Loucy (cell line): ENCODE measurements at regions not wholly inside any gene's neighbourhood (a gene's known extent, or its start where the extent isn't known, plus 50 kb on each side); places are given as distances from the start of the nearest gene placed in this dataset.

ENCODE experiments used
- H2AFZ ChIP-seq: fragments of 200-600 bp; sonication (generic); 2 replicates; pipeline ENCODE4 v1.6.0; 2016; ENCODE audit warnings: antibody characterized with exemption, mild to moderate bottlenecking, low read length, moderate library complexity
- H3F3A ChIP-seq: fragments of 200-600 bp; 2 replicates; pipeline ENCODE4 v1.6.0; 2016; ENCODE audit warnings: antibody characterized with exemption, low read depth, mild to moderate bottlenecking
- H3K27me3 ChIP-seq: fragments of 200-600 bp; sonication (generic); 2 replicates; pipeline ENCODE4 v1.6.1; 2014; ENCODE audit warnings: low read length, mild to moderate bottlenecking; ENCODE audit not compliant: insufficient read depth, poor library complexity, severe bottlenecking
- H3K36me3 ChIP-seq: fragments of 200-600 bp; sonication (generic); 2 replicates; pipeline ENCODE4 v1.6.1; 2016; ENCODE audit warnings: low read length; ENCODE audit not compliant: insufficient read depth
- H3K4me1 ChIP-seq: fragments of 200-600 bp; sonication (generic); 2 replicates; pipeline ENCODE4 v1.5.1; 2014; ENCODE audit warnings: low read length, mild to moderate bottlenecking; ENCODE audit not compliant: insufficient read depth, poor library complexity, severe bottlenecking
- H3K4me2 ChIP-seq: fragments of 200-600 bp; sonication (generic); 2 replicates; pipeline ENCODE4 v1.6.0; 2014; ENCODE audit warnings: antibody characterized with exemption, low read length, low read depth, mild to moderate bottlenecking; ENCODE audit not compliant: poor library complexity, severe bottlenecking
- H3K4me3 ChIP-seq: fragments of 200-600 bp; sonication (generic); 2 replicates; pipeline ENCODE4 v1.5.1; 2014; ENCODE audit warnings: low read length, mild to moderate bottlenecking, mixed read lengths; ENCODE audit not compliant: poor library complexity, severe bottlenecking
- H3K79me2 ChIP-seq: fragments of 200-600 bp; sonication (generic); 2 replicates; pipeline ENCODE4 v1.6.1; 2014; ENCODE audit warnings: low read length; ENCODE audit not compliant: insufficient read depth
- H3K9ac ChIP-seq: fragments of 200-600 bp; sonication (generic); 2 replicates; pipeline ENCODE4 v1.6.0; 2014; ENCODE audit warnings: mild to moderate bottlenecking, low read depth, low read length, moderate library complexity; ENCODE audit not compliant: poor library complexity, severe bottlenecking
- H3K9me2 ChIP-seq: fragments of 200-600 bp; sonication (generic); replicated peaks from 2 replicates; pipeline ENCODE4 v1.6.1; 2016; ENCODE audit warnings: low read depth, low read length, mixed read lengths
- H3K9me3 ChIP-seq: fragments of 200-600 bp; sonication (generic); 2 replicates; pipeline ENCODE4 v1.6.1; 2014; ENCODE audit warnings: mild to moderate bottlenecking, antibody characterized with exemption, low read length, low read depth; ENCODE audit not compliant: insufficient read depth
- H4K20me1 ChIP-seq: fragments of 200-600 bp; sonication (generic); 2 replicates; pipeline ENCODE4 v1.6.0; 2014; ENCODE audit warnings: antibody characterized with exemption, low read length, mild to moderate bottlenecking; ENCODE audit not compliant: insufficient read depth, poor library complexity, severe bottlenecking
- EZH2phosphoT487 ChIP-seq: fragments of 200-600 bp; IDR thresholded peaks from 2 replicates; pipeline ENCODE4 v1.6.1; 2018; ENCODE audit warnings: antibody characterized with exemption, mild to moderate bottlenecking, moderate library complexity, borderline replicate concordance
- TF ChIP-seq, protein P1 (sequence below): fragments of 200-600 bp; sonication (generic); conservative IDR thresholded peaks from 2 replicates; pipeline ENCODE4 v1.5.1; 2014; ENCODE audit warnings: mild to moderate bottlenecking, antibody characterized with exemption, low read length

DNA sequence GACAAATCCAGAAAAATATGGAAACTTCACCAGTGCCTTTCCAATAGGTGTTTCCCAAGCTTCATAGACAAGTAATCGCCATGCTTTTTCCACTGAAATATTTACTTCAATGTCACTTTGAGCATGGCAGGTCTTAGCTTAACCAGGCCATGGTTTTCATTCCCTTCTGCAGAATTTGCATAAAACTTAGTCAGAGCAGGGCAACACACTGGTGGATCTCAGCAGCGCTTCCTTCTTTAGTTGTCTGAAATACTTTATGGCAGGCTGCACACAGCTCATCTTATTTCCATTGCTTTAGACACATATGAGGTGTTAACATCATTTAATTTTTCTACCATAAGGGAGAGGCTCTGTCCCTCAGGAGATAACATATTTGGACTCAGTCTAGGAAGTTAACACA, 102.9 kb upstream of the AHR start:
- Histone ChIP-seq H3K27me3 (no peaks in the 10 kb centered on the region), H3K79me2 (no peaks in the 10 kb centered on the region), H4K20me1 (no peaks in the 10 kb centered on the region), H3K9me2 (no peaks in the 10 kb centered on the region), H3K4me3 (no peak overlapping the region), H3F3A (peaks cover 4% of the 10 kb centered on the region; the same call in 1 of the 2 replicates), H3K4me1 (peaks cover 14% of the 10 kb centered on the region), H3K9me3 (no peaks in the 10 kb centered on the region), H3K4me2 (no peak overlapping the region), H3K9ac (no peak overlapping the region), H2AFZ (no peak overlapping the region), H3K36me3 (no peaks in the 10 kb centered on the region)
- TF ChIP-seq, protein P1, sequence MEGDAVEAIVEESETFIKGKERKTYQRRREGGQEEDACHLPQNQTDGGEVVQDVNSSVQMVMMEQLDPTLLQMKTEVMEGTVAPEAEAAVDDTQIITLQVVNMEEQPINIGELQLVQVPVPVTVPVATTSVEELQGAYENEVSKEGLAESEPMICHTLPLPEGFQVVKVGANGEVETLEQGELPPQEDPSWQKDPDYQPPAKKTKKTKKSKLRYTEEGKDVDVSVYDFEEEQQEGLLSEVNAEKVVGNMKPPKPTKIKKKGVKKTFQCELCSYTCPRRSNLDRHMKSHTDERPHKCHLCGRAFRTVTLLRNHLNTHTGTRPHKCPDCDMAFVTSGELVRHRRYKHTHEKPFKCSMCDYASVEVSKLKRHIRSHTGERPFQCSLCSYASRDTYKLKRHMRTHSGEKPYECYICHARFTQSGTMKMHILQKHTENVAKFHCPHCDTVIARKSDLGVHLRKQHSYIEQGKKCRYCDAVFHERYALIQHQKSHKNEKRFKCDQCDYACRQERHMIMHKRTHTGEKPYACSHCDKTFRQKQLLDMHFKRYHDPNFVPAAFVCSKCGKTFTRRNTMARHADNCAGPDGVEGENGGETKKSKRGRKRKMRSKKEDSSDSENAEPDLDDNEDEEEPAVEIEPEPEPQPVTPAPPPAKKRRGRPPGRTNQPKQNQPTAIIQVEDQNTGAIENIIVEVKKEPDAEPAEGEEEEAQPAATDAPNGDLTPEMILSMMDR, result no peak
- TF ChIP-seq EZH2phosphoT487, result no peak

DNA sequence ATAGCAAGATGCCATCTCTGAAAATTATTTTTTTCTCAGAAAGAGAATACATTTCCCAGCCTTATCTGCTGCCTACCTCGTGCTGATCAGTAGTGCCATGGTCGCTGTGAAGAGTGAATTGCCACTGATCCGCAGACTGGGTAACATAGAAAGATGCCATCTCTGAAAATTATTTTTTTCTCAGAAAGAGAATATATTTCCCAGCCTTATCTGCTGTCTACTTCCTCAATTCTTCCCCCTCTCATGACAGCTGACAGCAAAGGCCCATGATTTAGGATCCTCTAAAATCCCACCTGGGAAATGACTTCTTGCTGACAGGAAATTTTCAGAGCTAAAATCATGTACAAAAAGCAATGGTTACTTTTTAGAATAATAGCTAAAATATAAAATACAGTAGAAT, 92.5 kb upstream of the AHR start:
- peak overlapping the region; percentile 74 for H3K4me2 ChIP-seq

DNA sequence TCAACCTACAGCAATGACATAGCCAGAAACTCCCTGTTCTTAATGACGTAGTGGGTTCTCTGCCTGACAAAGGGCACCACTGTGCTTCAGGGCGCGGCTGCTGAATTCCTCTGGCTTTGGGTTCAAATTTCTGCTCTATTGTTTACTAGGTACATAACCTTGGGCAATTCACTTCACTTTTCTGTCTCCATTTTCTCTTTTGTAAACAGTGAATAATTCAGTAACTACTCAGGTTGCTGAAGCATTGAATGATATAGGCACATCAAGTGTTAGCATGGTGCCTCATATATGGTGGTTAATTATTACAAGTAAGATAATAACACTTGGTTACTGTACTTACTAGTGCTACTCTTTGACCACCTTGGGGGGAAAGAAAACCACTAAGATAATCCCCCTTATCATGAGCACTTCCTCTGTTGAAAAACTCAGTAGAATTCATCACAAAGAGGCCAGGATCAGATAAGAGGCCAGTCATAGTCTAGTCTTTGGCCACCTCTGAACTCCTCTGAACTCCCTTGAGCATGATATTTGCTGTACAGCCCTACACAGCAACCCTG, 92.0 kb upstream of the AHR start:
- H3F3A ChIP-seq, result peaks cover 7% of the 10 kb centered on the region
- H3K9me3 ChIP-seq, result no peaks in the 10 kb centered on the region
- peaks cover 49% of the 10 kb centered on the region for H3K4me1 ChIP-seq
- H3K9ac ChIP-seq, result peak overlapping the region; percentile 70
- H3K9me2 ChIP-seq, result no peaks in the 10 kb centered on the region
- H4K20me1 ChIP-seq, result no peaks in the 10 kb centered on the region
- H3K4me3 ChIP-seq, result peak overlapping the region; percentile 52
- H3K27me3 ChIP-seq, result no peaks in the 10 kb centered on the region
- peak overlapping the region; percentile 74 for H3K4me2 ChIP-seq
- H3K79me2 ChIP-seq, result no peaks in the 10 kb centered on the region
- TF ChIP-seq, protein P1, result no peak
- TF ChIP-seq EZH2phosphoT487, result no peak
- H3K36me3 ChIP-seq, result no peaks in the 10 kb centered on the region
- H2AFZ ChIP-seq, result no peak overlapping the region

More for the DNA sequence above, 92.5 kb upstream of the AHR start:
- Histone ChIP-seq H3K27me3 (no peaks in the 10 kb centered on the region), H3K4me3 (peak overlapping the region; percentile 52), H3K9me3 (no peaks in the 10 kb centered on the region), H3K4me1 (peaks cover 46% of the 10 kb centered on the region), H4K20me1 (no peaks in the 10 kb centered on the region), H3K79me2 (no peaks in the 10 kb centered on the region), H3K36me3 (no peaks in the 10 kb centered on the region), H3K9ac (peak overlapping the region; percentile 70), H3K9me2 (no peaks in the 10 kb centered on the region), H3F3A (peaks cover 7% of the 10 kb centered on the region), H2AFZ (no peak overlapping the region)
- TF ChIP-seq, protein P1, result no peak
- TF ChIP-seq EZH2phosphoT487, result no peak
